ENCODE measurements at regions not wholly inside any gene's neighbourhood (a gene's known extent, or its start where the extent isn't known, plus 50 kb on each side); places are given as distances from the start of the nearest gene placed in this dataset.
A peak's percentile ranks its signal among the peaks of the same experiment; 100 is the strongest.
"Not testable (repeated sequence)": the region's sequence is repeated elsewhere in the genome, so short reads cannot be mapped to it uniquely, and the experiment has no call there.

DNA sequence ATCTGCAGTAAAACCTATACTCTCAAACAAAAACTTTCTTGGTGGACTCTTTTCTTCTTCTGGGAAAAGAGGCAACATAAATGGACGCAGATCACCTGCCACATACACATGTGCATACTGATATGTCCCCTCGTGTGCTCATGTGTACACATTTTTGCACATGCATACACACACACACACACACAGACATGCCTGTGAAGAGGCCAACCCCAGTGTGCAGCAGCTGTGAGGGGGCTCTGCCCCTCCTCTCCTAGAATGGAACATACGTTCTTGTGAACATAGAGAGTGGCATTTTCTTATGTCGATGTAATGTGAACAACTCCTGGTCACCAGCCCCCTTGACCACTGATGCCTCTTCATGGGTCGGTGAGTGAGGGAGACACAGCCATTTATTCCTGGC lies 188.9 kb upstream of the PLGLB2 start:
- DNase-seq, result not testable (repeated sequence)

DNA sequence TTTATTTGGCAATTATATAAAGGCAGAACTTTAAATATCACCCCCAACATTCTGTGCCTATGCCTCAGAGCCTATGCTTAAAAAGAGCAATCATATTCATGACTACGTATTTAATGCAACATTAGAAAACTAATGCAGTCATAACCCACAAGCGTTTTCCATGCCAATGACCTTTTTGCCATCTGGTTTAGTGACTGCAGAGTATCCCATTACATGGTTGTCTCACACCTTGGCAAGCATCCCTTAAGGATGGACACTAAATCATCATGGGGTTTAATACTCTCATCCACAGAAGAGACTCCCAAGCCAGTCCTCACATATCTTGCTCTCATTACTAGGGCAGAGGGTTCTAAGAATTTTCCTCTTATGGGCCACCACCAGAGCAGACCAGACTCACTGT lies 188.2 kb upstream of the PLGLB2 start:
- DNase-seq, result not testable (repeated sequence)

DNA sequence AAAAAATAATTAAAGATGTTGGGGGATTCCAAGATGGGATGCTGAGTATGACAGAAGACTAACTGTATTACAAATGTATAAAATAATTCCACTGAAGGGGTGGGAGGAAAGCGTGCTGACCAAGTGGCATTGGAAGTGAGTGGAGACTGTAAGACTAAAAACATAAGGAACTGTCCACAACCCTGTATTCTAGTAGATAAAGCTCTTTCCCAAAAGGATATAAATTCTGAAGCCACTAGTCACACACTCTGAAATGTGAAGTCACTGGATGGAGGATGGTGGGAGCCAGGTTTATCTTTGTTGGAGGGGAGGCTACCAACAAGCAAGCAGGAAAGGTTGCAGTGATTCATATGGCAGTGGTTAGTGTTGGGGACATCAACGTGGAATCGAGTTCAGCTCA lies 182.8 kb upstream of the PLGLB2 start:
- not testable (repeated sequence) for DNase-seq

DNA sequence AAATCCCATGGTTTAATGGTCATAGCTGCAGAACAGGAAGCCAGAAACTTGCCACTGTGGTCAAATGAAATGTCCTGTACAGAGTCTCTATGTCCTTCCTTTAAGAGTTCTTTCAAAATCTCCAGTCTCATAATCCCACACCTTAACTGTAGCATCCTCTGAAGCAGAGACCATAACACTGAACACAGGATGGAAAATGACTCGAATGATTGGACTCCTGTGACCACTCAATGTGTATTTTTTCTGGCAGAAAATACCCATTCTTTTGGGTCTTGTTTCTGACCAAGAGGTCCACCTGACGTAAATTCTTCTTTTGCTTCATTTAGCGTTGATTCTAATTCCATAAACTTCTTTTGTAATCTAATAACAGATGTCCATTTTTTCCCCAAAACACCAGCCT lies 181.4 kb upstream of the PLGLB2 start:
- not testable (repeated sequence) for DNase-seq

DNA sequence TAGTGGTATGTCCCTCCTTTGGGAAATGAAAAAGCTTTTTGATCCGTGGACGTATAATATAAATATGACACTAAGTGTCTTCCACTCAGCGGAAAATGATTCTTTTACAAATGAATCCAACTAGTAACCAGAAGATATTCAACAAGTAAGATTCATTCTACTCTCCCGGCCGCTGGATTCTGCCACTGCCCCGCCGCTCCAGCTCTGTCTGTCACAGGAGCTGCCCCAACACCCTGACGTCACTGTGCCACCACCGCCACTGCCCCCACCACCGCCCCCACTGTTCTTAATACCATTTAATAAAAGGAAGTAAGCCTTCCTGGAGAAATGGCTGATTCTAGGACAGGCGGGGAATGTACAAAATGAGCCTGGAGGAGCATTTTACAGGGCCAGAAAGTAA lies 180.8 kb upstream of the PLGLB2 start:
- not testable (repeated sequence) for DNase-seq

DNA sequence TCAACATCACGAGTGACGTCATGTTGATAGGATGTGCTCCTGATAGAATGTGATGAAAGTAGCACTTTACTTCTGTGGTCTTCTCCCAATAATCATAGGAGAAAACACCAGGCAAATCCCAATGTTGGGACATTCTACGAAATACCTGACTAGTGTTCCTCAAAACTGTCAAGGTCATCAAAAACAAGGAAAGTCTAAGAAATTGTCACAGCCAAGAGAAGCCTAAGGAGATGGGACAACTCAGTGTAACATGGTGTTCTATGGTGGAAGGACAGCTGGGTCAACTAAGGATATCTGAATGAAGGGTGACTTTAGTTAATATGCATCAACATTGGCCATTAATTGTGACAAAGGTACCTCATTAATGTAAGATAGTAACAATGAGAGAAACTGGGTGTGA lies 180.0 kb upstream of the PLGLB2 start:
- not testable (repeated sequence) for DNase-seq

DNA sequence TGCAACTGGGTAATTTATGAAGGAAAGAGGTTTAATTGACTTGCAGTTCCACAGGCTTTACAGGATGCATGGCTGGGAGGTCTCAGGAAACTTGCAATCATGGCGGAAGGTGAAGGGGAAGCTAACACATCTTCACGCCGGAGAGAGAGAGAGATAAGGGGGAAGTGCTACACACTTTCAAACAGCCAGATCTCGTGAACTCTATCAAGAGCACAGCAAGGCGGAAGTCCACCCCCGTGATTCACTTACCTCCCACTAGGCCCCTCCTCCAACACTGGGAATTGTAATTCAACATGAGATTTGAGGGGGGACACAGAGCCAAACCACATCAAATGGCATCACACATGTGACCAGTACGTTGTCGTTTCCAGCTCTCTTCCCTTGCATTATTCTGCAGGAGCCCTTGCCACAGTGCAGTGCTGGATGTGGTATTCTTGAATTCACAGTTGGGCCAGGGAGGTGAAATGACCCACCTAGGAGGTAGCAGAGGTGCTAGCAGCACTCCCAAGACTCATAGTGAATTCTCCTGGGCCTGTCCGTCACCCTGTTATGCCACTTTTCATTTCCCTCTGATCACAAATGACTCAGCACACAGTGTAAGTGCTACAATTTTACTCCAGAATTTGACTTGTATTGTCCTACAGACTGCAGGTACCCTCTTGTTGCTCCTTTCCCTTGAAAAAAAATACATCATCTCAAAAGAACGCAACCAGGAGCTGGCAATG lies 179.2 kb upstream of the PLGLB2 start:
- DNase-seq, result peak; percentile 7

DNA sequence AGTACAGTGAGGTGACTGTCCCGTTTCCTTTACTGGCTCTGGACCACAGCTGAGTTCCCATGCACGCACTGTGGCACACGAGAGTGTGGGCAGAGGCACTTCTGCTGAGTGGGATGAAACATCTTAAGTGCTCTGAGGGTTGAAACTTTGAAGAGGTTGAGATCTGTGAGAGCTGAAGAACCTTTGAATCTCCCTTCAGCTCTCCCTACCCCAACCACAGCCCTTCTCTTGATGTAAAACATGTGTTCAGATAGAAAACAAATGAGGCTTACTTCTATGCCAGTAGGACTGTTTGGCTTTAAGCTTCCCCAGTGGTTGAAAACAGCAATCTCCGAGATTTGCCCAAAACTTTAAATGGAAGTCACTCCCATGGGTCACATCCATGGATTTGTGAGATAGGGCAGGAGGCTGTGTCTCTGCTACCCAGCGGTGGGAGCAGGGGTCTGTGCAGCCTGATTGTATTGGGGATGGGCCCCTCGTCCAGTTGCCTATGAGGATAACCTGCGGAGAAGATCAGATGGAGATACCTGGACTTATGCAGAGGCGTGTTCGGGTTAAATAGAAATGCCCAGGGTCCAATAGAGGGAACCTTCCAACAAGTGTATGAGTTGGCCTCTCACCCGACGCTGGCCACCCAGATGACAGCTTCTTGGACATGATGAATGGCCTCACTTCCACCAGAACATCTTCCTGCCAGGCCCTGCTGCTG lies 178.0 kb upstream of the PLGLB2 start:
- not testable (repeated sequence) for DNase-seq

DNA sequence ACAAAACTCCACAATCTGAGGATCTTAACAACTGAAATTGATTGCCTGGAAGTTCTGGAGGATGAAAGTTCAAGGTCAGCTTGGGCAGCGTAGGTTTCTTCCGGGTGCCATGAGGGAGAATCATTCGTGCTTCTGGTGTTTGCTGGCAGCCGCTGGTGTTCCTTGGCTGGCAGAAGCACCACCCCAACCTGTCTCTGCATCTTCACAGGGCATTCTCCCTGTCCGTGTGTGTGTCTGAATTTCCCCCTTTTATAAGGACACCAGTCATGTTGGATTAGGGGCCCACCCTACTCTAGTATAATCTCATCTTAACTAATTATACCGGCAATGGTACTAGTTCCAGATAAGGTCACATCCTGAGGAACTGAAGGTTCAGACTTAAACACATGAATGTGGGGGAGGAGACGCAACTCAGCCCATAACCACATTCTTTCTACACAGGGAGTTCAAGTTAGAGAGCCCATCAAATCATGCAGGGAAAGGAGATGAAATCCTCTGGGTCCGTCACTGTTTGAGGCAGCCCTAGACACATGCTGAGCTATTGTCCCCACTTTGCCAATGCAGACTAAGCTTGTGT lies 175.9 kb upstream of the PLGLB2 start:
- DNase-seq, result not testable (repeated sequence)

DNA sequence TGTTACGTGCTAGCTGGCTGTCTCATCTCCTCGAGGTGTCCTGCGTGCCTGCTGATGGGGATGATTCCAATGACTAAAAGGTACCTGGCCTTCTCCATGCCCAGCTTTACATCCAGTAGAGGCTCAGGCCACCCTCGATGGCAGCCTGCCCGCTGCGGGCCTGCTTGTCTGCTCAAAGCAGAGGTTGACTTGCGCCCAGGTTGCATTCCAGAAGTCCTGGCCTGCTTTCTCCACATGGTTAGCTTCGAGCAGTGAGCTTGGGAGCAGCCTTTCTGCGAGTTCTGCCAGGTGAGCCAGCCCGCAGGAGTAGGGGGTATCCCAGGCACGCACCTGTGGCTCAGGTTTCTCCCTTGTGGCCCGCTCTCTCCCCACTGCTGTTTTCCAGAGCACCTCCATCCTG lies 175.0 kb upstream of the PLGLB2 start:
- DNase-seq, result not testable (repeated sequence)

DNA sequence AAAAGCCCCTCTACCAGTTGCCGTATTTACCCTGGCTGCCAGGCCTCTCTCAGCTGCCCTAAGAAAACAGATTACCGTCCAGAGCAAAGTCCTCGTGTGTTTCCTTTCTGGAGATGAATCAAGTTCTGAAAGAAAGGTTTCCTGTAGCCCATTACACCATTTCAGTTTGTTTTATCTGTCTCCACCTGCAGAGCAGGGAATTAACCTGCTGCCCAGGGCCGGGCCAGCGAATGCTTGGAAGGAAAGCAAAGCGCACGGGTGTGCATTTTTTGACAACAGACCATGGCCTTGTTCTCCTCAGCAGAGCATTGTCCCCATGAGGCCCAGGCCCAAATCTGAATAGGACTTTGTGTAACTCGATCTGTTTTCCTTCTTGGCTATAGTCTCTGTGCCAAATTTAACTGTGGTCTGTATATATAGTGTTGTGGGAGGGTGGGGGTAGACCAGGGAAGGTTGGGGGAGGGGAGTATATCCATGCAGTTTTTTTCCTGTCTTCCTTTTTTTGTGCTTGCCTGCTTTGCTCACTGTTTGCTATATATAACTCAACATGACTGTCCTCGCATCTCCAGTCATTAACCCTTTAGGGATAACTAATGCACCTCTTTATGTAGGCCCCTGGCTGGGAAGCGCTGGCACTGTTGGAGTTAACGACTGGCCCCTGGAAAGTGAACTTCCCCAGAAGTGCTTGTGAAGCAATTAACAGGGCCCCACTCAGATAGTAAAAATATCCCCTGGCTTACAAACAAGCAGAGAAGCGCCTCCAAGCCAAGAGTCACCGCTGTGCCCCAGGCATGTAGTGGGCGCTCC lies 174.3 kb upstream of the PLGLB2 start:
- DNase-seq, result not testable (repeated sequence)

DNA sequence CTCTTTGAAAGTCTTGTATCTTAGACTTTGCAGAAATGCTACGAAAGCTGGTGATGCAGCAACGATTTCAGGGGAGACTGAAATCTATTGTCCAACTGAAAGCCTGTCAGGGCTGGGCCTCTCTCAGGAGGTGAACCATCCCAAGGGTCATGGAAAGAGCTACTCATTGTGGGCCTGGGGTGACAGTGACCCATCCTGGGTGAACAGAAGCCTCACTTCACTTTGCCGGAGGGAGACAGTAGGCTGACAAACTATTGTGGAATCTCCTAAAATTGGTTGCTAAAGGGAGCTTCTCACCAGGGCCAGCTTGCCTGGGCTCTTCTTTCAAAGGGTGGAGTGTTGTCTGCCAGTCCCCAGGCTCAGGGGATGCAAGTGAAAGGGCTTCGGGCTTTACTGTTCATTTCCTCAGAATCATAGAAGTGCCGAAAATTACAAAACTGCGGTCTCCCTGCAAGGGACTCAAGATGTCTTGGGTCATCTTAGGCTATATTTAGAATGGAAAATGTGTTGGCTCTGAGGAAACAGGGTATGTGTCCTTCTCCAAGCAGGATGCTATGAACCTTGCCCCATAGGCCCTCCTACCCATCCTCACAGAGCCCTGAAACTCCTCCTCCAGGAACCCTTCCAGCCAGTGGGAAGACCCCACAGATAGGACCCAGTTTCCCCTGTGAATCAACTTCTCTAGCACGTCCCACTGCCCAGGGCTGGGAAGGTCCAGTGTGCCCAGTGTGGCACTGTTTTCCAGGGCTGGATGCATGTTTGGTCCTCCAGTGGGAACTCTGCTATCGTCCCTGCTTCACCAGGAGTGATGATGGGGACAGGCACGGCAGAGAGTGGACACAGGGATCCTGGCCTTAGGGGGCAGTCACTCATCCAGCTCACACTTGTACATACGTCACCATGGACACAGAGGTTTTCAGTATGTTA lies 173.4 kb upstream of the PLGLB2 start:
- DNase-seq, result not testable (repeated sequence)

DNA sequence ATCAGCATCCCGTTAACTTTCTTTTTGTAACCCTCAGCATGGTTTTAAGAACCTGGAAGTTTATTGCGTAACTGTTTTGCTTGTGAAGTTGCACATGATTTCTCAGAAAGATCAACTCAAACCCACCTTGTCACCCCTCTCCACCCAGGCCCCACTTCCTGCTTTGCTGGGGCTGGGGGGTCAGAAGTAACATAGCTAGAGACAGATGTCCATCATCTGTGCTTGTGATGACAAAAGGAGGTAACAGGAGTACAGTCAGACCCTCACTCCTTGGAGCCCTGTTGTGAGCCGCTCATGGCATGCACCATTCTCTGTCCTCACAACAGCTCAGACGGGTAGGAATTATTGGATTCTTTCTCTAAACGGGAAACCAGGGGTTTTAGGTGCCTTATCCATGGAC lies 172.7 kb upstream of the PLGLB2 start:
- not testable (repeated sequence) for DNase-seq

DNA sequence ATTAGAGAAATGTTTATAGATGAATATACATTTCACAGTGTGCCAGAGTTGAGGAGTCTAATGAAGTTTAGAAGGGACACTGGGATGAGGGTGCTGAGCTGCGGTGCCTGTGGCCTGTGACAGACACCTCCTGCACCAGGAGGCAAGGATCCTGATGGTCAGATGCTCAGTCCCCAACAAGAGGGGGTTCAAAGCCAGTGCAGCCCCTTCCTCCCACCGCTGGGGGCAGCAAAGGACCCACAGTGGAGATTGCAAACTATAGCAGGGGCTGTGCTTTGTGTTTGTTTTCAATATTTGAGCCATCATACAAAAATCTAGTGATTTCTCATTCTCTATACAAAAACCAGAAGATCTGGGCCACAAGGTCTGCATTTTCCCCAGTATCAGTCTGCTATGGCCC lies 170.5 kb upstream of the PLGLB2 start:
- not testable (repeated sequence) for DNase-seq

DNA sequence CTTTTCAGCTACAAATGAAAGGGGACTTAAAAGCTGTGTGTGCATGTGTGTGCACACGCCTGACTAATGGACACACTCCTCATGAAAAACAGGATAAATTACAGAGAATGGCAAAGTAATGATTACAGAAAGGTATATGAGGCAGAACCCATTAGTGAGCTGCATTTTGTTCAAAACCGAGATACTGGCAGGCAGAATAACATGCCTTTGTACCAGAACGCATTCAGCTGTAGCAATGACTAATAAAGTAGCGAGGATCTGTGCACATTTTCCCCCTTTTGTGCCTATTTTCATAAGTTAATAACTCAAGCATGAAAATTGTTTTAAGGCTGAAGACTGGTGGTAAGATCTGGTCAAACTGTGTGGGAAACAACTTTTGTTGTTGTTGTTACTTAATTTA lies 165.7 kb upstream of the PLGLB2 start:
- DNase-seq, result not testable (repeated sequence)

DNA sequence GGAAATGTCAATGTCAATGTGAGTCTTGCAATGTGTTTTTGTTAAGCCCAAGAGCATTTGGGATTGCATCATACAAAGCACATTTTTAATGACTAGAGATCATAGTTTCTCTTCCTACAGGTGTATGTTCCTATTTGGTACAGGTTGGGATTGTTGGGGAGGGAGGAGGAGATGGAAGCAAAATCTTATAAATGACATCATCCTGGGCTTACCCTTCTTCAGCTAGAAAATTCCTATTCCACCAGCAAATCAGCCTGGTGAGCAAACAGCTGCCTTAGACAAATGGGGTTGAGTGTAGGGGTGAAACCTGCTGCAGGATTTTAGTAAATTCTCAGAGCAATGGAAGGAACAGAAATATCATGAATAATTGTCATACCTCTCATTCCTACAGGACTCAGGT lies 165.3 kb upstream of the PLGLB2 start:
- DNase-seq, result not testable (repeated sequence)

DNA sequence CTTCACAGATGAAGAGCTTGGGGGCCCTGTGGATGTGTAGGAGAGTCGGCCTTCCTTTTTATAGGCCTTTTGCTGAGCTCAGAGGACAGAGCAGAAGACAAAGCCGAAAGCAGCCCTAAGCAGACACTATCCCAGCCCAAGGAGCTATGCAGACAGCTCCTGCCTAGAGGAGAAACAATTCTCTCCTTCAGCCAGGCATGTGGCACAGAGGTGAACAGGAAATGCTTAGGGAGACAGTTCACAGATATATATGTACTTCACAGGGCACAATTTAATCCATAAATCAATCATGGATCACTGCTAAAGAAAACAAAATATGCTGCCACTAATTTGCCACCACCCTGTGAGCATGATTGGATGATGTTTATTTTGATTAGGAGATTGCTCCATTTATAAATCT lies 164.5 kb upstream of the PLGLB2 start:
- DNase-seq, result not testable (repeated sequence)

DNA sequence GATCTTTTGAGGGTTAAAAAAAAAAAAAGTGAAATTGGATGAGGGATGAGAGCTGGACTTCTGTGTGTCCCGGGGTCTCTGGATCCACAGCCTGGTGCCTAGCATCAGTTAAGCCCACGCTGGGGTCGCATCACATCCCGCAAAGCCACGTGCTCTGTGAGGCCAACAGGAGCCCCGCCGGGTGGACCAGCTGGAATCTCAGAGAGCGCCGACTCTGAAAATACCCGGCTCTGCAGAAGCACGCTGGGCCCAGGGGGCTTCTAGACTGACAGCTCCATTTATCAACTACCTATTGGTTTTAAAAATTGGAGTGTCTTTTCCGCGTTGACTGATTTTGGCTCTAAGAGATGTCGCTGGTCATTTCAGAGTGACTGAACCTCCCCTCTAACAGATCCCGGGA lies 164.1 kb upstream of the PLGLB2 start:
- not testable (repeated sequence) for DNase-seq

DNA sequence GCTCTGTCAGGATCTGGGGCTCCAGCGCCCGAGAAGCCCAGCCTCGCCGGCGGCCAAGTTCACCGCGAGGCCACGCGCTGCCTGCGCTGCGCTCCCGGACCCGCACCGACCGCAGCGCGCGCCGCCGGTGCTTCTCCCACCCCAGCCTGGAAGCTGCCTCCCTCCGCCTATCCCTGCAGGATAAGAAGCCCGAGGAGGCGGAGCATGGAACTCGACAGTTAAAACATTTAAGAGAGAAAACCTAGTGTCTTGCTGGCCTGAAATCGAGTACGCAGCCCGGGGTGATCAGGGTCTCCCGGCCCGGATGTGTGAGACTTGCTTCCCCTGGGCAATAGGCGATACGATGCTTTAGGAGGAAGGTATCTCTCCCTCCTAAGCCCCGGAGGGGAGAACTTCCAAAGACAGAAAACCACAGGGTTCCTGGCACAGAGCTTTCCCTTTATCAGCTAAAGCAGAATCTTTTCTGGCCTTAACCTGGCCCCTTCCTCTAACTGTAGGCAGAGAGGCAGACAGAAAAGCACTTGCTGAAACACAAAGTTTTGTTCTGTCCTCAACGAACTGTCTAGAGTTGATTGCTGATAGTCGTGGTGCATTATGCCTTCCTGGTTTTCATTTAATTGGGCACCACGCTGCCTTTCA lies 163.5 kb upstream of the PLGLB2 start:
- peak; percentile 16 for DNase-seq

DNA sequence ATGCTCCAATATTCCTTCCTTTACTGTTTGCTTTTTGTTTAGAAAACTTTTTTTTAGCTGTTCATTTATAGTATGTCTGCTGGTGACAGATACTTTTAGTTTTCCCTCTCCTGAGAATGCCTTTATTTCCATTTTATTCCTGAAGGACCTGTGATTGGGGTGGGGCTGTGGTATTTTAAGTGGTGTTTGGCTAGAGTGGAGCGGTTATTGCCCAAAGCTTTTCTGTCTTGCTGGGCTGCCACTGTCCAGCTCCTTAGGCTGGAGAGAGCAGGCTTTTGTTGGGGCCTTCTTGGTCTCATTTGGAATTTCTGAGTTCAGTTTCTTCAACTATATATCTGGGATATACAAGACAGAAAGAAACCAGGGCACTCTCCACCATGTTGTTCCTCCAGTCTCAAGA lies 160.0 kb upstream of the PLGLB2 start:
- not testable (repeated sequence) for DNase-seq

DNA sequence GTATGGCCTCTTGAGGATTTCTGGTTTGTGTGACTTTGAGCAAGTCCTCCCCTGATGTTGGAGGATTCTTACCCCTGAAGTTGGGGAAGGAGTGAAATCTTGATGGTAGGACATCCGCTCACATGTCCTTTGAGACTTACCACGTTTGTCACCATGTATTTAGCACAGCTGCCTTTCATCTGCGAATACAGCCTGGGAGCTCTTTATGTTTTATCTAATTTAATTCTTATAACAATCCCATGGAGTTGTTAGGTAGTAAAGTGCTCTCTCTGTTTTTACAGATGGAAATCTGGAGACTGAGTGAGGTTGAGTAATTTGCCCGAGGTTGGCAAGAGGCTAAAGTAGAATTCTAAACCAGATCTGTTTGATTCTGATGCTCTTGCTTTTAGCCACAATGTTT lies 154.9 kb upstream of the PLGLB2 start:
- not testable (repeated sequence) for DNase-seq

Measured in CD4-positive, alpha-beta T cell treated with Interleukin-17A for 4 hours (primary cell).